Nephron (organoid): ENCODE measurements at regions not wholly inside any gene's neighbourhood (a gene's known extent, or its start where the extent isn't known, plus 50 kb on each side); places are given as distances from the start of the nearest gene placed in this dataset.

ENCODE experiments used
- H3K27ac Mint-ChIP-seq, 3 experiments: 2 replicates each; pipeline ENCODE4 v1.8.0; 2020; ENCODE audit warnings: mixed read lengths in 3 of 3, mild to moderate bottlenecking in 2 of 3, moderate library complexity in 1 of 3
- H3K27me3 Mint-ChIP-seq: 2 replicates; pipeline ENCODE4 v1.8.0; 2021; ENCODE audit warnings: low read depth, mild to moderate bottlenecking, moderate library complexity, mixed read lengths
- H3K36me3 Mint-ChIP-seq: 2 replicates; pipeline ENCODE4 v1.8.0; 2020; ENCODE audit warnings: low read depth, mixed read lengths
- H3K4me1 Mint-ChIP-seq: 2 replicates; pipeline ENCODE4 v1.8.0; 2020; ENCODE audit warnings: mixed read lengths
- H3K4me3 Mint-ChIP-seq, 3 experiments: 2 replicates each; pipeline ENCODE4 v1.8.0; 2020; ENCODE audit warnings: mild to moderate bottlenecking in 3 of 3, mixed read lengths in 3 of 3, moderate library complexity in 2 of 3
- H3K9me3 Mint-ChIP-seq: 2 replicates; pipeline ENCODE4 v1.8.0; 2020; ENCODE audit warnings: mixed read lengths
- CTCF ChIP-seq, 3 experiments: fragments of 200-600 bp; sonication (generic); IDR thresholded peaks; one replicate each; pipeline ENCODE4 v1.5.0; 2021; ENCODE audit warnings: antibody characterized with exemption in 3 of 3; ENCODE audit not compliant: unreplicated experiment in 3 of 3

- Mint-ChIP-seq H3K9me3 (no peaks in the 10 kb centered on the region), H3K36me3 (no peaks in the 10 kb centered on the region), H3K27ac (no peak overlapping the region), H3K27me3 (peaks cover 93% of the 10 kb centered on the region), H3K4me1 (peaks cover 12% of the 10 kb centered on the region), H3K4me3 (peak overlapping the region; percentile 53 to 70 (median 53))
- TF ChIP-seq CTCF (IDR thresholded peaks at IDR 0.05; ENCODE audit: unreplicated experiment in 3 of 3): no peak
These were observed 58.7 kb upstream of the DLX4 start for GRCh38 chr17:49910094-49910857.

- Mint-ChIP-seq H3K27me3 (peaks cover 93% of the 10 kb centered on the region), H3K4me1 (peaks cover 10% of the 10 kb centered on the region), H3K27ac (no peak overlapping the region), H3K36me3 (no peaks in the 10 kb centered on the region), H3K4me3 (peak overlapping the region; percentile 39 to 70 (median 53)), H3K9me3 (no peaks in the 10 kb centered on the region)
- no peak for TF ChIP-seq CTCF (IDR thresholded peaks at IDR 0.05; ENCODE audit: unreplicated experiment in 3 of 3)
These were observed 58.2 kb upstream of the DLX4 start for GRCh38 chr17:49910858-49911204.

- peaks cover 10% of the 10 kb centered on the region for H3K4me1 Mint-ChIP-seq
- peaks cover 94% of the 10 kb centered on the region for H3K27me3 Mint-ChIP-seq
- TF ChIP-seq CTCF (IDR thresholded peaks at IDR 0.05; ENCODE audit: unreplicated experiment in 3 of 3): no peak
- no peak overlapping the region for H3K27ac Mint-ChIP-seq
- H3K4me3 Mint-ChIP-seq: no peak overlapping the region
- H3K36me3 Mint-ChIP-seq: no peaks in the 10 kb centered on the region
- no peaks in the 10 kb centered on the region for H3K9me3 Mint-ChIP-seq
These were observed 57.3 kb upstream of the DLX4 start for GRCh38 chr17:49911719-49912118.

- Mint-ChIP-seq H3K4me3 (no peak overlapping the region), H3K36me3 (no peaks in the 10 kb centered on the region), H3K27ac (no peak overlapping the region), H3K4me1 (peaks cover 10% of the 10 kb centered on the region), H3K9me3 (no peaks in the 10 kb centered on the region), H3K27me3 (peaks cover 89% of the 10 kb centered on the region)
- TF ChIP-seq CTCF (IDR thresholded peaks at IDR 0.05; ENCODE audit: unreplicated experiment in 3 of 3): no peak
These were observed 55.5 kb upstream of the DLX4 start for GRCh38 chr17:49913226-49914095.

- Mint-ChIP-seq H3K4me3 (no peak overlapping the region), H3K36me3 (no peaks in the 10 kb centered on the region), H3K27me3 (peaks cover 83% of the 10 kb centered on the region), H3K27ac (no peak overlapping the region), H3K4me1 (peaks cover 10% of the 10 kb centered on the region), H3K9me3 (no peaks in the 10 kb centered on the region)
- TF ChIP-seq CTCF (IDR thresholded peaks at IDR 0.05; ENCODE audit: unreplicated experiment in 3 of 3): no peak
These were observed 54.9 kb upstream of the DLX4 start for GRCh38 chr17:49914096-49914490.
